Panc1 (cell line): ENCODE measurements at regions not wholly inside any gene's neighbourhood (a gene's known extent, or its start where the extent isn't known, plus 50 kb on each side); places are given as distances from the start of the nearest gene placed in this dataset.
"Not testable (repeated sequence)": the region's sequence is repeated elsewhere in the genome, so short reads cannot be mapped to it uniquely, and the experiment has no call there.

Experiments used
- ATAC-seq: fragments of 200-7000 bp; cut with Tn5 transposase; 2 replicates; pipeline ENCODE4 v1.9.1; 2020; ENCODE audit warnings: mild to moderate bottlenecking, moderate library complexity
- BruUV-seq: library from RNA; stranded (reverse); fragments of 400-500 nt; replicated peaks from 2 replicates; lab custom pipeline; 2021; lab: Mats Ljungman, UMichigan
- CTCF ChIA-PET: fragments of 300-600 bp; sonication (Branson Sonifier 250); formaldehyde crosslinking; loops from one replicate; lab custom pipeline; 2022; ENCODE audit warnings: antibody characterized with exemption; lab: Charles Lee
- POLR2A ChIA-PET: fragments of 300-600 bp; sonication (Branson Sonifier 250); formaldehyde crosslinking; loops from one replicate; lab custom pipeline; 2022; ENCODE audit warnings: antibody characterized with exemption; lab: Charles Lee
- DNase-seq: peaks from one replicate; pipeline ENCODE4 v3.0.0-alpha.2; 2010; ENCODE audit warnings: low read depth, low spot score
- H3K27ac ChIP-seq: 2 replicates; pipeline ENCODE4 v1.5.1; 2011; ENCODE audit warnings: mild to moderate bottlenecking, low read length, inconsistent platforms
- H3K27me3 ChIP-seq: fragments of 200-500 bp; sonication (Bioruptor generic); 2 replicates; pipeline ENCODE4 v1.6.0; 2014; ENCODE audit warnings: low read length, inconsistent platforms; ENCODE audit not compliant: control insufficient read depth, insufficient read depth
- H3K36me3 ChIP-seq: fragments of 200-500 bp; sonication (Bioruptor generic); 2 replicates; pipeline ENCODE4 v1.5.1; 2014; ENCODE audit warnings: inconsistent platforms, mild to moderate bottlenecking, low read length, moderate library complexity; ENCODE audit not compliant: control insufficient read depth, insufficient read depth
- H3K4me1 ChIP-seq: 2 replicates; pipeline ENCODE4 v1.5.1; 2011; ENCODE audit warnings: inconsistent platforms, mild to moderate bottlenecking, low read length, moderate library complexity; ENCODE audit not compliant: control insufficient read depth, insufficient read depth
- H3K4me3 ChIP-seq, 2 experiments: 2 replicates each; pipeline ENCODE4 v1.5.1; 2011 to 2012; ENCODE audit warnings: low read depth in 2 of 2, low read length in 2 of 2, mild to moderate bottlenecking in 2 of 2, inconsistent platforms in 1 of 2, moderate library complexity in 1 of 2
- H3K9me3 ChIP-seq: fragments of 200-500 bp; sonication (Bioruptor generic); 2 replicates; pipeline ENCODE4 v1.5.1; 2014; ENCODE audit warnings: low read depth, mild to moderate bottlenecking, inconsistent platforms, low read length, moderate library complexity; ENCODE audit not compliant: control insufficient read depth, insufficient read depth
- POLR2AphosphoS5 ChIP-seq: IDR thresholded peaks from 2 replicates; pipeline ENCODE4 v1.6.1; 2012; ENCODE audit warnings: mild to moderate bottlenecking, low read depth, low read length, moderate library complexity
- REST ChIP-seq, 2 experiments: IDR thresholded peaks; 2 replicates each; pipeline ENCODE4 v1.6.1; 2011 to 2012; ENCODE audit warnings: low read depth in 2 of 2, control low read depth in 1 of 2, low read length in 1 of 2, mild to moderate bottlenecking in 1 of 2, moderate library complexity in 1 of 2; ENCODE audit not compliant: insufficient read depth in 1 of 2
- SIN3A ChIP-seq: IDR thresholded peaks from 2 replicates; pipeline ENCODE4 v1.6.1; 2012; ENCODE audit warnings: low read depth, mild to moderate bottlenecking, low read length, moderate library complexity, borderline replicate concordance; ENCODE audit not compliant: insufficient read depth
- TCF7L2 ChIP-seq: IDR thresholded peaks from 2 replicates; pipeline ENCODE4 v1.6.1; 2011; ENCODE audit warnings: mild to moderate bottlenecking, low read depth, low read length, inconsistent platforms
- in situ Hi-C: cut with HindIII; loops from 2 replicates; pipeline ENCODE4 v1.10.0; 2016; ENCODE audit warnings: low sequenced_read_pairs, low pct_unique_long_range_greater_than_20kb
- intact Hi-C: fragments of 100-400 bp; cut with micrococcal nuclease; formaldehyde crosslinking; loops from one replicate; pipeline ENCODE4 v1.10.0; 2022; ENCODE audit not compliant: unreplicated experiment
- TF ChIP-seq, protein P1 (sequence below): fragments of 450-650 bp; IDR thresholded peaks from 2 replicates; pipeline ENCODE4 v1.5.1; 2017; ENCODE audit warnings: mild to moderate bottlenecking

DNA sequence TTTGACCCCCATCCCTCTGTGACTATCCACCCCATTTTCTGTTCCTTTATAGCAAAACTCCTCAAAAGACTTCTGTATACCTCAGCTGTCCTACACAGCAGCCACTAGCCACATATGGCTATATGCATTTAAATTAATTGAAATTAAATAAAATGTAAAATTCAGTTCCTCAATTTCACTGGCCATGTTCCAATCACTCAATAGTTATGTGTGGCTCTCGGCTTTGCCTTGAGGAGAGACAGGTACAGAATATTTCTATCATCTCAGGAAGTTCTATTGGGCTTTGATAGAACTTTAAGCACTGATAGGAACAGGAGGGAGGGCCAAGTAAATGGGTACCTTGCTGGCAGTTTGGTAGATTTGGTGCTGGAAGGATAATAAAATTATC is 280.3 kb upstream of the AMIGO2 start:
- no peaks in the 10 kb centered on the region for H3K36me3 ChIP-seq
- TF ChIP-seq REST (IDR thresholded peaks at IDR 0.05; ENCODE audit: insufficient read depth in 1 of 2, low read depth in 2 of 2, low read length in 1 of 2) = no peak
- no peak overlapping the region for H3K4me3 ChIP-seq
- no peaks in the 10 kb centered on the region for H3K9me3 ChIP-seq
- ChIA-PET POLR2A (no interaction called here), CTCF (no interaction called here)
- in situ Hi-C loops = no loop called here
- H3K4me1 ChIP-seq = no peaks in the 10 kb centered on the region
- no peak overlapping the region for H3K27ac ChIP-seq
- DNase-seq = no peak
- no peaks in the 10 kb centered on the region for H3K27me3 ChIP-seq
- no TSS peak for BruUV-seq
- intact Hi-C loops = no loop called here
- no peak for ATAC-seq

GRCh38 chr12:47359310-47360092 is 279.7 kb upstream of the AMIGO2 start:
- no peak overlapping the region for H3K4me3 ChIP-seq
- CTCF ChIA-PET = no interaction called here
- DNase-seq (no peak), ATAC-seq (no peak)
- H3K4me1 ChIP-seq = no peaks in the 10 kb centered on the region
- BruUV-seq = no TSS peak
- in situ Hi-C loops (no loop called here), intact Hi-C loops (no loop called here)
- TF ChIP-seq TCF7L2 = no peak
- TF ChIP-seq POLR2AphosphoS5 = no peak
- TF ChIP-seq, protein P1, sequence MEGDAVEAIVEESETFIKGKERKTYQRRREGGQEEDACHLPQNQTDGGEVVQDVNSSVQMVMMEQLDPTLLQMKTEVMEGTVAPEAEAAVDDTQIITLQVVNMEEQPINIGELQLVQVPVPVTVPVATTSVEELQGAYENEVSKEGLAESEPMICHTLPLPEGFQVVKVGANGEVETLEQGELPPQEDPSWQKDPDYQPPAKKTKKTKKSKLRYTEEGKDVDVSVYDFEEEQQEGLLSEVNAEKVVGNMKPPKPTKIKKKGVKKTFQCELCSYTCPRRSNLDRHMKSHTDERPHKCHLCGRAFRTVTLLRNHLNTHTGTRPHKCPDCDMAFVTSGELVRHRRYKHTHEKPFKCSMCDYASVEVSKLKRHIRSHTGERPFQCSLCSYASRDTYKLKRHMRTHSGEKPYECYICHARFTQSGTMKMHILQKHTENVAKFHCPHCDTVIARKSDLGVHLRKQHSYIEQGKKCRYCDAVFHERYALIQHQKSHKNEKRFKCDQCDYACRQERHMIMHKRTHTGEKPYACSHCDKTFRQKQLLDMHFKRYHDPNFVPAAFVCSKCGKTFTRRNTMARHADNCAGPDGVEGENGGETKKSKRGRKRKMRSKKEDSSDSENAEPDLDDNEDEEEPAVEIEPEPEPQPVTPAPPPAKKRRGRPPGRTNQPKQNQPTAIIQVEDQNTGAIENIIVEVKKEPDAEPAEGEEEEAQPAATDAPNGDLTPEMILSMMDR = no peak
- no peak for TF ChIP-seq REST (IDR thresholded peaks at IDR 0.05; ENCODE audit: insufficient read depth in 1 of 2, low read depth in 2 of 2, low read length in 1 of 2)
- no peak for TF ChIP-seq SIN3A
- H3K9me3 ChIP-seq = no peaks in the 10 kb centered on the region
- no peaks in the 10 kb centered on the region for H3K36me3 ChIP-seq
- H3K27ac ChIP-seq = no peak overlapping the region
- H3K27me3 ChIP-seq = no peaks in the 10 kb centered on the region
- POLR2A ChIA-PET = no interaction called here

GRCh38 chr12:47357006-47357405 is 277.2 kb upstream of the AMIGO2 start:
- ATAC-seq, POLR2A ChIA-PET, H3K36me3 ChIP-seq, H3K27me3 ChIP-seq, CTCF ChIA-PET, intact Hi-C loops, H3K4me1 ChIP-seq, H3K4me3 ChIP-seq, H3K9me3 ChIP-seq, DNase-seq, BruUV-seq, in situ Hi-C loops, H3K27ac ChIP-seq: not testable (repeated sequence)
